ENCODE measurements at regions not wholly inside any gene's neighbourhood (a gene's known extent, or its start where the extent isn't known, plus 50 kb on each side); places are given as distances from the start of the nearest gene placed in this dataset.
"Not testable (repeated sequence)": the region's sequence is repeated elsewhere in the genome, so short reads cannot be mapped to it uniquely, and the experiment has no call there.

- no peak for DNase-seq
These were observed 58.1 kb downstream of the TUBA3C start for GRCh38 chr13:19123502-19123901.

GRCh38 chr13:19117913-19118739, 63.5 kb downstream of the TUBA3C start:
- no peak for DNase-seq

- DNase-seq, result not testable (repeated sequence)
These were observed 72.4 kb downstream of the TUBA3C start for GRCh38 chr13:19109225-19109624.

GRCh38 chr13:19103140-19103539, 78.5 kb downstream of the TUBA3C start:
- no peak for DNase-seq

DNA sequence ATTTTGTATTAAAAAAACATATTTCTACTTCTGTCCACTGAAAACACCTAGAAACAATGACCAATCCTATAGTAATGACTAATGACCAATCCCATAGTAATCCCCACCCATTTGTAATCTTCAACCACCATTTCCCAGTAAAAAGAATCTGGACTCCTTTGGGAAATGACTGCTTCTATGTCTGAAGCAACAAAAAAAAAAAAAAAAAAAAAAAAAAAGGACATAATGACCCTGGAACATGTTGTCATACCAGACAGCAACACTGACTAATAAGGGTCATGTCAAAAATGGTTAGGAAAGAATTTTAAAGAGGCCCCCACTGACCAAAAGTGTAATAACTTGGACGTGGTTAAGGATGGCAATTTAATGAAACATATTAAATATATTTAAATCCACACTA, 88.3 kb downstream of the TUBA3C start:
- no peak for DNase-seq

- no peak for DNase-seq
These were observed 91.1 kb downstream of the TUBA3C start for GRCh38 chr13:19090495-19090894.

DNA sequence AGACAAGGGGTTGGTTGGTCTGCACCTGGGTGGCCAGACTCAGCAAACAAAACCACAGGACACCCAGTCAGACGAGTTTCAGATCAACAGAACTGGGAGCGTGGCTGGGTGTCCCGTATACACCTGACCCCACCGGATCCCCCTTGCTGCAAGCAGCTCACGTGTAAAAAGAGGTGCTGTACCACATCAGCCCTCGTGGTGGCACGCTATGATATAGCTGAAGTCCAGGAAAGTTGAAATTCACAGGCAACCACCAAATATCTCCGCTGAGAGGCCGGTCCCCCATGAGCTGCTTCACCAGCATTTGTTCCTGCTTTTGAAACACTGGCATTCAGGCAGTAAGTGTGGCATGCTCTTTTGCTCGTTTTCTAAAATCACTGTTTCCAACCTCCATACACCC, 92.3 kb downstream of the TUBA3C start:
- no peak for DNase-seq

DNA sequence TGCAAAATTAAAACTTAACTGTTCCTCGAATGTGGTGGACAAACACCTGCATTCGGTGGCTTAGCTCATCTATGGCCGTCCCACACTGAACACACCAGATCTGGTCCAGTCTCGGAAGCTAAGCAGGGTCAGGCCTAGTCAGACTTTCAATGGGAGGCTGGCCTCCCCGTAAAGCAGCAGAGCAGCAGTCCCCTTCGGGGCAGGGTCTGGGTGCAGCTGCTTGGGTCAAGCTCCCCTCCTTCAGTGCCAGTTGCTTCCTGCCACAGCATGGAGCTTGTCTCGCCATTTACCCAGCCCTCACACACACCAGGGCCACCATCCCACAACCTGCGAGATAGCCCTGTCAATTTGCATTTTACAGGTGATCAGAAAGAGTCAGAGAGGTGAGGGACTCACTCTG, 93.2 kb downstream of the TUBA3C start:
- no peak for DNase-seq

- no peak for DNase-seq
These were observed 95.7 kb downstream of the TUBA3C start for GRCh38 chr13:19085876-19086275.

DNA sequence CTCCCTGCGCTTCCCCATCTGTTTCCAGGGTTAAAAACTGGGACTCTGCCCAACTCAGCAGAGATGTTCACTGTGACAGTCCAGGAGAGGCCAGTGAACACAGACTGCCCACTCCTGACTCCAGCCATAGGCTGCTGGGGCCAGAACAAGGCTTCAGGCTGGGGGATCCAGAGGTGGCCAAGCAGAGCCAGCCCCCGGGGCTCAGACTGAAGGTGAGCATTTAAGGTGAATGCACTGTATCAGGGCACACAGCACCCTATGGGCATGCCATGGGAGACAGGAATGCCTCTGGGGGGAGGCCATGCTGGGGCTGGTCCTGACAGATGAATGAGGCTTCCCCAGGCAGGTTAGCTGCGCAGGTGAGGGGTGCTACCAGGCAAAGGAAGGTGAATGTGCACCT, 96.4 kb downstream of the TUBA3C start:
- DNase-seq, result no peak

DNA sequence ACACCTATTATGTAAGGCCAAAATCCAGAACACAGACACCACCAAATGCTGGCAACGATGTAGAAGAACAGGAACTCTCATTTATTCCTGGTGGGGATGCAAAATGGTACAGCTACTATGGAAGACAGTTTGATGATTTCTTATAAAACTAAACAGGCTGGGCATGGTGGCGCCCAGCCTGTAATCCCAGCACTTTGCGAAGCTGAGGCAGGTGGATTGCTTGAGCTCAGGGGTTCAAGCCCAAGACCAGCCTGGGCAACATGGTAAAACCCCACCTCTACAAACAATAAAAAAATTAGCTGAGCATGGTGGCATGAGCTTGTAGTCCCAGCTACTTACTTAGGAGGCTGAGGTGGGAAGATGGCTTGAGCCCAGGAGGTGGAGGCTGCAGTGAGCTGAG, 98.3 kb downstream of the TUBA3C start:
- no peak for DNase-seq

DNA sequence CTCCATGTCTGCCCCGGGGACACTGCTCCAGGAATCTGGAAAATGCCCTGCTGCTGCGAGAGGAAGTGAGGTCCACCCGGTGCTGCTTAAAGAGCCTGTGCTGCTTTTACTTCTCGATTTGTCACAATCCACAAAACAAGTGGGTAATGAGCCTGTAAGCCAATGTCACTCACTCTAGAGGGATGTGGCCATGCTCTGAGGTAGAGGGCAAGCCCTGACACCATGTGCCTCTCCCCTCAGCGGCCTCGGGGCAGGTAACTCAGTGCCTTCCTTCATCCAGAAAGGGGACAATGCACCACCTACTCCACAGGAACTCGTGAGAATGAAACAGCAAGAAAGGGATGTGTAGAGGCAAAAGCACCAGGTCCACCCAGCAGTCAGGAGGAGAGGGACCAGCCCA, 106.2 kb downstream of the TUBA3C start:
- no peak for DNase-seq

DNA sequence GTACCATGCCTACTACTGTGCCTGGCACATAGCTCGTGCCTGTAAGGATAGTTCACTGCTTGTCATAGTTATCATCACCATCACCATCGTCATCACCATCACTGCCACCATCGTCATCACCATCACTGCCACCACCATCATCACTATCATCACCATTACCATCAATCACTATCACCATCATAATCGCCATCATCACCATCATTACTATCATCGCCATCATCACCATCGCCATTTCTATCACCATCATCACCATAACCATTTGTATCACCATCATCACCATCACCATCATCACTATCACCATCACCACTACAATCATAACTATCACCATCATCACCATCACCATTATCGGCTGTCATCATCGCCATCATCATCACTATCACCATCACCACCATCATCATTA, 107.1 kb downstream of the TUBA3C start:
- DNase-seq, result no peak

- DNase-seq, result not testable (repeated sequence)
These were observed 107.5 kb downstream of the TUBA3C start for GRCh38 chr13:19074106-19074505.

- not testable (repeated sequence) for DNase-seq
These were observed 108.5 kb downstream of the TUBA3C start for GRCh38 chr13:19072956-19073706.

DNA sequence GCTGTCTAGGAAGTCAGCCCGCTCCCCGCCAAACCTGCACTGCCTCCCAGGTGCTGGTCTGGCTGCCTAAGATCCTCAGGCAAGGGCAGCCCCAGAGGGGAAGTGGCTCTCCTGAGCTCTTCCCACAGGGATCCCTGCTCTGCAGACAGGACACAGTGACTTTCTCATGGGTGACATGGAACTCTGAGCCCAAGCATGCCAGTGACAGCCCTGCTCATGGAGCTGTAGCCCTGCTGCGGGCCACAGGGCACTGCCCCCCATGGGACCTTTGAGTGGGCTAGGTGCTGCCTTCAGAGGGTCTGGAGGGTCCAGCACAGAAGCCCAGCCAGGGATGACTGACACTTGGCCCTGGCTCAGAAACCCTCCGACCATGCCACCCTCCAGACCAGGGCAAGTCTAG, 109.1 kb downstream of the TUBA3C start:
- no peak for DNase-seq

DNA sequence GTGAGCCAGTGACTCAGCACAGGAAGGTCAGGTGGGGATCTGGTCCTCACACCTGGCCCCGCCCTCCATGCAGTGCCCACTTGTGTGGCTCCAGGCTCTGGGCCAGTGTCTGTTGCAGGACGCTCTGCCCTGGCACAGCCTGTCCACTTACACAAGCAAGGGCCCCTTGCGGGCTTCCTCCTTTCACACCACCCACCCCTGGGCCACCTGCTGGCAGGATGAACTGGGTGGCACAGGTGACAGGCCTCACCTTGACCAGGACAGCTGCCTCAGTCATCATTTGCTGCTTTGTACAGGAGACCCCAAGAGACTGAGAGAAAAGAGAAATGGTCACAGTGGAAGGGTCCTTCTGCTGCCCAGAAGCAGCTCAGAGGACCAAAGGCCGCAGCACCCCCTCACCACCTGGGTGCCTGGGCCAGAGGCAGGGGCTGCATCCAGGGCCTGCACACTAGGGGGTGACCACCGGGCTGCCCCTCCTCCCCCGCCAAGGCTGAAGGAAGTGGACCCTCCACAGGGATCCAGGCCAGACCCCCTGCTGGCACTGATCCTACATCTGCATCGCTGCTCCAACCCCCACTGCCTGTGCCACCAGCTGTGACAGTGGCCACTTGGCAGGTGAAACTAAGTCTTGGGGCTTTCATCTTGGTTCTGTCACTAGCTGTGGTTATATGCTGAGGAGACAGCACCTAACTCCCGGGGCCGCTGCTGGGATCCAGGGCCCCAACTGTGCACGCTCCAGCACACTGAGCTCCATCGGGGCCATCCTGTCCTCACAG, 110.3 kb downstream of the TUBA3C start:
- no peak for DNase-seq

DNA sequence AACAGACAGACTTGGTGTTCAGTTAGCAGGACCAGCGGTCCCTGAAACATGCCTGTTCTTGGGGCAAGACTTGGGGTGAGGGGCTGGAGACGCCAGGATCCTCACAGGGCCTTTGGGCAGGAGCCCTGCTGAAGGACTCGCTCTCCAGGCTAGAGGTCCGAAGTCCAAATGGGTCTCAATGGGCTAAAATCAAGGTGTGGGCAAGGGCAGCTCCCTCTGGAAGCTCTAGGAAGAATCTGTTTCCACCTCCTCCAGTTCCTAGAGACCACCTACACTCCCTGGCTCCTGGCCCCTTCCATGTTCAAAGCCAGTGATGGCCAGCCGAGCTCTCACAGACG, 111.3 kb downstream of the TUBA3C start:
- no peak for DNase-seq

DNA sequence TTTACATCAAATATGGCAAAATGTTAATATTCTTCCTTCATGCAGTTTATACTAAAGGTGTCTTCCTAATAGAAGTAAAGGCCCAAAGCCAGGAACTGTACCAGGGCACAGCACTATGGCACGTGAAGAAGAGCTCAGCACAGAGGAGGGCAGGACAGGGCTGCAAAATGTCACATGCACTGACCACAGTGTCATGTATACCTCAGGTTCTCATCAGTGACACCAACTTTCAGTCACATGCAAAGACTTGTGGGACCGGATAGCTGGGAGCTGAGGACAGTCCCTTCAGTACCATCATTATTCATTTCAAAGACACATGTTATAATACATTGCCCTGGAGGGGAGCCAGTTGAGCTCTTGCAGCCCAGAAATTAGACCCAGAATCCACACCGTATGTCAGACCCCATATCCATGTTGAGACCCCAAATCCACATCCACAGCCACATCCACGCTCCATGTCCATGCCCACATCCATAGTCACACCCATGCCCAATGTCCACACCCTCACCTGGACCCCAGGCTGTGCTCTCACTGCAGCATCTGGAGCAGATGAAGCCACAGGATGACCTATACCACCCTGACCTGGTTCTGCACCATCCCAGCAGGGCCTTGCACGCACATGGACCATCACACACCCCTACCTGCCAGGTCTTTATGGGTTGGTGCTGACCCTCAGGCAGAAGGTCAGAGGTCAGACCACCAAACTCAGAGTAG, 111.8 kb downstream of the TUBA3C start:
- no peak for DNase-seq

DNA sequence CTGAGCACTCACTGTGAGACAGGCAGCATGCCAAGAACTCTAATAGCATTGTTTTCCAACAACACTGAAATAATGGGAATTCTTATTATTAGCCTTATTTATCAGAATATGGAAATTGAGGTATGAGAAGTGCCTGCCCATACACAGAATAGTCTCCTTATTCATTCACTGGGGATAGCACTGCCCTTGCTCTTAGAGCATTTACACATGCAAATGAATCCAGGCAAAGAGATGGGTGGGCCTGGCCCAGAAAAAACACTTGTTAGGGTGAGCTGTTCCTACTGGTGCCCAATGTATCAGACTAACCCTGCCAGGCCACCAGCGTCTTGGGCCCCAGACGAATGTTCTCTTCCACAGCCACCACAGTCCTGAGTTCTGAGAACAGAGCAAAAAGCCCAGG, 112.9 kb downstream of the TUBA3C start:
- no peak for DNase-seq

DNA sequence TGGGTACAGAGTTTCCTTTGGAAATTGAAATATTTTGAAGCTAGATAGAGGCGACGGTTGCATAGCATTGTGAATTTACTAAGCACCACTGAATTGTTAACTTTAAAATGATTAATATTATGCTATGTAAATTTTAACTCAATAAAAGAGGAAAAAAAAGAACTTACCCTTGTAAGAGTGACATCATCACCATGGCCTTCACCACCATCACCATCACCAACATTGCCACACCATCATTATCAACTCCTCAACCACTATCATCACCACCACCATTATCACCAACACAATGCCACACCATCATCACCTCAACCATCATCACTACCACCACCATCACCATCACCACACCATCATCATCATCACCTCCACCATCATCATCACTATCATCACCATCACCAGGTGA, 113.9 kb downstream of the TUBA3C start:
- DNase-seq, result no peak

DNA sequence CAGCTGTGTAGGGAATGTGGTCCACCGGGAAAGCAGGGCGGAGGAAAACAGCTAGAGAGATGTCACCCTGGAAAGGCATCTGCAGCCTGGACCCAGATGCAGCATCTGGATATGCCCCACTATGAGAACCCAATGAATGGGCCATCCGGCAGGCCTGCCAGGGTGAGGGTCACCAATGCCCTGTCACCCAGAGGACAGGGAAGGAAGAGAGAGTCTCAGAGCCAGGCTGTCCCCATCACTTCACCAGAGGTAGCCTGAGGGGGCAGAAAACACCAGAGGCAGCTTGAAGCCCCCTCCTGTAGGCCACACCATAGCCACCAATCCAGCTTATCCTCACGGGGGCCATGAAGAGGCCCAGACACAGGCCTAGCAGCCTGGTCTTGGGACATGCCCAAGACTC, 118.8 kb downstream of the TUBA3C start:
- DNase-seq, result no peak

- DNase-seq, result no peak
These were observed 119.5 kb downstream of the TUBA3C start for GRCh38 chr13:19062019-19062646.

All from activated CD4-positive, CD25-positive, alpha-beta regulatory T cell treated with anti-CD3 and anti-CD28 coated beads, Interleukin-2, amount 50 U/mL, for 72 hours (primary cell).